ENCODE measurements at regions not wholly inside any gene's neighbourhood (a gene's known extent, or its start where the extent isn't known, plus 50 kb on each side); places are given as distances from the start of the nearest gene placed in this dataset.

GRCh38 chr3:188974856-188975599 lies 196.7 kb upstream of the TPRG1 start:
- DNase-seq, result no peak

- DNase-seq, result no peak
Observed at GRCh38 chr3:188975600-188976314, 196.0 kb upstream of the TPRG1 start.

GRCh38 chr3:188976407-188976806 lies 195.4 kb upstream of the TPRG1 start:
- no peak for DNase-seq

- no peak for DNase-seq
Observed at GRCh38 chr3:188978421-188979171, 193.2 kb upstream of the TPRG1 start.

- no peak for DNase-seq
Observed at GRCh38 chr3:188979248-188979647, 192.5 kb upstream of the TPRG1 start.

- no peak for DNase-seq
Observed at GRCh38 chr3:188979669-188980310, 192.0 kb upstream of the TPRG1 start.

- DNase-seq, result no peak
Observed at GRCh38 chr3:188993181-188993580, 178.6 kb upstream of the TPRG1 start.

GRCh38 chr3:189001559-189001958 lies 170.2 kb upstream of the TPRG1 start:
- no peak for DNase-seq

- DNase-seq, result no peak
Observed at GRCh38 chr3:189003410-189003809, 168.4 kb upstream of the TPRG1 start.

GRCh38 chr3:189013224-189013888 lies 158.4 kb upstream of the TPRG1 start:
- DNase-seq, result no peak

GRCh38 chr3:189014526-189014925 lies 157.2 kb upstream of the TPRG1 start:
- DNase-seq, result no peak

GRCh38 chr3:189022576-189023466 lies 148.9 kb upstream of the TPRG1 start:
- peak; percentile 30 for DNase-seq

GRCh38 chr3:189025866-189026265 lies 145.9 kb upstream of the TPRG1 start:
- DNase-seq, result no peak

GRCh38 chr3:189027626-189028155 lies 144.1 kb upstream of the TPRG1 start:
- DNase-seq, result no peak

GRCh38 chr3:189038773-189039745 lies 132.7 kb upstream of the TPRG1 start:
- DNase-seq, result no peak

- DNase-seq, result no peak
Observed at GRCh38 chr3:189040656-189041335, 131.0 kb upstream of the TPRG1 start.

- peak; percentile 30 for DNase-seq
Observed at GRCh38 chr3:189041482-189042090, 130.2 kb upstream of the TPRG1 start.

GRCh38 chr3:189042832-189043231 lies 128.9 kb upstream of the TPRG1 start:
- no peak for DNase-seq
